ENCODE measurements at regions not wholly inside any gene's neighbourhood (a gene's known extent, or its start where the extent isn't known, plus 50 kb on each side); places are given as distances from the start of the nearest gene placed in this dataset.
A peak's percentile ranks its signal among the peaks of the same experiment; 100 is the strongest.

DNA sequence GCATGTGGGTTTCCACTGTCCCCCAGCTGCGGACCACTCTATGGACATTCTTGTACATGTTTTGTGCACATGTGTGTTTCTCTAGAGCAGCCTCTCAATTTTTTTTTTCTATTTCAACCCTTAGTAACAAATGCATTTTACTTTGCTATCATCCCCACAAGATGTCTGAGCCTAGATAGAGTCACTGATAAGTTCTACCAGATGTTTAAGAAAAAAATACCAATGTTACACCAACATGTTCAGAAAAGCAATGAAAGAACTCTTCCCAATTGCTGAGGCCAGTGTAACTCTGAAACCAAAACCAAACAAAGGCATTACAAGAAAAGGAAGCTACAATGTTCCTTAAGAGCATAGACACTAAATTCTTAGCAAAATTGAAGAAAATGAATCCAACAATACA lies 218.5 kb downstream of the CXCL12 start:
- H3K4me1 ChIP-seq (ENCODE audit: control insufficient read depth, insufficient read depth, low read length) = no peaks in the 10 kb centered on the region
- no peaks in the 10 kb centered on the region for H3K27me3 ChIP-seq (ENCODE audit: control insufficient read depth, insufficient read depth, low read length)
- WGBS (ENCODE audit: insufficient coverage, low lambda C conversion rate) = 100% methylated on average over 1 of the region's 1 CpG
- no peaks in the 10 kb centered on the region for H3K36me3 ChIP-seq (ENCODE audit: control insufficient read depth, insufficient read depth, low read length)
- DNase-seq = no peak
- no peak overlapping the region for H3K27ac ChIP-seq (ENCODE audit: low read length)
- H3K9me3 ChIP-seq (ENCODE audit: control insufficient read depth, low read depth, low read length) = no peaks in the 10 kb centered on the region
- no peak overlapping the region for H3K4me3 ChIP-seq (ENCODE audit: low read length)

DNA sequence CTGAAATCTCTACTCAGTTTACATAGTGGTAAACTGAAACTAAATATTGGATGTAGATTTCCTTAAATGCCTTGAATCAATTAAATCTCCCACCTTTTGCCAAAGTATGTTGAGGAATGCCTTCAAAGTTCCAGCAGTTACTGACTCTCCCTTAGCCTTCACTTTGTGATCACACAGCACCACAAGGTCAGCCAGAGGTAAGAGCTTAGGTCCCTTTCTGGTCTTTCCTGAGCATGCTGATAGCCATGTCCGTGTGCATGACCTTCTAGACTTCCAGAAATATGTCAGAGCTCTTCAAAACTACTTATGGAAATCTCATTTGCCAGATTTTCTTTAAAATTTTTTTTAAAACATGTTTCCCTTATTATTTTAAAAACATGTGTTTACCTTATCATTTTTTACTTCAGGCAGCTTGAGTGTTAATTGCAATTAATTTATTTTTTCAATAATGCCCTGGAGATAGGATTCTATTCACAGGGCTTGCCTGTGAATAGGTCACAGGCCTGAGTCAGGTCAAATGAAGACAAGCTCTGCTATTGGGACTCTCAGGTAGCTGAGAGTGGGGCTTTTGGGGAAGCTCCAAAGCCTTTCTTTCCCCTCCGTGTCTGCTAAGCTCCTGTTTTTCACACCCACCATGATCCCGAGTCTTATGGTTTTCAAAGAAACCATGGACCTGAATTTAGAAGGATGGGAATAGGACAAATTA lies 220.5 kb downstream of the CXCL12 start:
- Histone ChIP-seq H3K27ac (ENCODE audit: low read length) (no peak overlapping the region), H3K4me1 (ENCODE audit: control insufficient read depth, insufficient read depth, low read length) (no peaks in the 10 kb centered on the region), H3K27me3 (ENCODE audit: control insufficient read depth, insufficient read depth, low read length) (no peaks in the 10 kb centered on the region), H3K4me3 (ENCODE audit: low read length) (no peak overlapping the region), H3K36me3 (ENCODE audit: control insufficient read depth, insufficient read depth, low read length) (no peaks in the 10 kb centered on the region), H3K9me3 (ENCODE audit: control insufficient read depth, low read depth, low read length) (no peaks in the 10 kb centered on the region)
- WGBS (ENCODE audit: insufficient coverage, low lambda C conversion rate) = 60% methylated on average over 1 of the region's 3 CpGs
- DNase-seq = no peak

DNA sequence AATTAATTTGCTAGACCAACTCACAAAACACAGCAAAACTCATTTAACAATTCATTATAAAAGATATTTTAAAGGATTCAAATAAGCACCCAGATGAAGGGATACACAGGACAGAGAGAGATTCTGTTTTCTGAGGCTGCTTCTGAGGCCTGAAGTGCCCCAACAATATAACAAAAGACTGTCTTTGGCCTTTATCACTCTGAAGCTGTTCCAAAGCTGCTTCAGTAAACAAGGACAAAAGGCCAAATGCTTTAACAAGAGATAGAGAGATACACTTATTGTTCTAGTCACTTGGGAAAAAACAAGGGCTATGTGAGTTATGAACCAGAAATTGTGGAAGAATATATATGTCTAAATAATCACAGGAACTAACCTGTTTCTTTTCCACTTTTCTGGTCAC lies 223.7 kb downstream of the CXCL12 start:
- Histone ChIP-seq H3K36me3 (ENCODE audit: control insufficient read depth, insufficient read depth, low read length) (no peaks in the 10 kb centered on the region), H3K9me3 (ENCODE audit: control insufficient read depth, low read depth, low read length) (no peaks in the 10 kb centered on the region), H3K27me3 (ENCODE audit: control insufficient read depth, insufficient read depth, low read length) (no peaks in the 10 kb centered on the region), H3K4me1 (ENCODE audit: control insufficient read depth, insufficient read depth, low read length) (no peaks in the 10 kb centered on the region), H3K27ac (ENCODE audit: low read length) (no peak overlapping the region), H3K4me3 (ENCODE audit: low read length) (no peak overlapping the region)
- DNase-seq = no peak

DNA sequence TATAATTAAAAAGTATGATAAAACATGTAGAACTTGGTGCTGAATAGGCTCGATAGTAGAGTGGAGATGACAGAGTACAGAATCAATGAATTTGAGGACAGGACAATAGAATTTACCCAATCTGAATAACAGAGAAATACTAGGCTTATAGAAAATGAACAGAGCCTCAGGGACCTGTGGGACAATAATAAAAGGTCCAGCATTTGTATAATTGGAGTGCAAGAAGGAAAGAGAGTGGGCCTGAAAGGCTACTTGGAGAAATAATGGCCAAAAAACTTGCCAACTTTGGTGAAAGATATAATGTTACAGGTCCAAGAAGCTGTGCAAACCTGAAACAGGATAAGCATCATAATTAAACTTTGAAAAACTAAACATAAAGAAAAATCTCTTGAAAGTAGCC lies 227.3 kb downstream of the CXCL12 start:
- 100% methylated on average over 1 of the region's 1 CpG for WGBS (ENCODE audit: insufficient coverage, low lambda C conversion rate)

DNA sequence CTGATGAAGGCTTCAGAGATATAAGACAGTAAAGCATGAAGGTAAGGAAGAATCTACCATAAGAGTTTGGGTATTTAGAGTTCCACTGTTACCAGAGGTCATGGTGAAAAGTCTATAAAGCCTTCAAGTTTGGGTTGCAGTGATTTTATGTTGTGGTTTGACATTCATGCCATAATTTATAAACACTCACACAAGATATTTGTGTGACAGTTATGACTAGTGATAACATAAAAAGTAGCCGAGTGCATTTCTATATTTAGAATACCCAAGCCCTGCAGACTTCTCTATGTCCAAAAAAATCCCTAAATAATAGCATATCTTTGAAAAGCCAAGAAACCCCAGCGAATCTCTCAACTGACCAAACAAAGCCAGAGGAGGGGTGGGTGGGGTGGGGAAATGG lies 229.9 kb downstream of the CXCL12 start:
- no CpG with 5 or more reads among the region's 2 CpGs for WGBS (ENCODE audit: insufficient coverage, low lambda C conversion rate)
- Histone ChIP-seq H3K27me3 (ENCODE audit: control insufficient read depth, insufficient read depth, low read length) (no peaks in the 10 kb centered on the region), H3K27ac (ENCODE audit: low read length) (no peak overlapping the region), H3K4me3 (ENCODE audit: low read length) (no peak overlapping the region), H3K9me3 (ENCODE audit: control insufficient read depth, low read depth, low read length) (no peaks in the 10 kb centered on the region), H3K4me1 (ENCODE audit: control insufficient read depth, insufficient read depth, low read length) (no peaks in the 10 kb centered on the region), H3K36me3 (ENCODE audit: control insufficient read depth, insufficient read depth, low read length) (no peaks in the 10 kb centered on the region)
- no peak for DNase-seq

More for the DNA sequence above, 227.3 kb downstream of the CXCL12 start:
- H3K9me3 ChIP-seq (ENCODE audit: control insufficient read depth, low read depth, low read length) = no peaks in the 10 kb centered on the region
- H3K4me1 ChIP-seq (ENCODE audit: control insufficient read depth, insufficient read depth, low read length) = no peaks in the 10 kb centered on the region
- no peak overlapping the region for H3K27ac ChIP-seq (ENCODE audit: low read length)
- H3K36me3 ChIP-seq (ENCODE audit: control insufficient read depth, insufficient read depth, low read length) = no peaks in the 10 kb centered on the region
- no peaks in the 10 kb centered on the region for H3K27me3 ChIP-seq (ENCODE audit: control insufficient read depth, insufficient read depth, low read length)
- DNase-seq = no peak
- no peak overlapping the region for H3K4me3 ChIP-seq (ENCODE audit: low read length)

- peak in 1 of 2 donors; percentile 45 for DNase-seq
- Histone ChIP-seq H3K27me3 (ENCODE audit: control insufficient read depth, insufficient read depth, low read length) (no peaks in the 10 kb centered on the region), H3K27ac (ENCODE audit: low read length) (no peak overlapping the region), H3K36me3 (ENCODE audit: control insufficient read depth, insufficient read depth, low read length) (no peaks in the 10 kb centered on the region), H3K4me3 (ENCODE audit: low read length) (no peak overlapping the region), H3K9me3 (ENCODE audit: control insufficient read depth, low read depth, low read length) (no peaks in the 10 kb centered on the region), H3K4me1 (ENCODE audit: control insufficient read depth, insufficient read depth, low read length) (no peaks in the 10 kb centered on the region)
- 60% methylated on average over 2 of the region's 5 CpGs for WGBS (ENCODE audit: insufficient coverage, low lambda C conversion rate)
Observed at GRCh38 chr10:44153918-44154670, 230.8 kb downstream of the CXCL12 start.

GRCh38 chr10:44143556-44143955 lies 241.3 kb downstream of the CXCL12 start:
- Histone ChIP-seq H3K9me3 (ENCODE audit: control insufficient read depth, low read depth, low read length) (no peaks in the 10 kb centered on the region), H3K36me3 (ENCODE audit: control insufficient read depth, insufficient read depth, low read length) (no peaks in the 10 kb centered on the region), H3K27ac (ENCODE audit: low read length) (no peak overlapping the region), H3K4me3 (ENCODE audit: low read length) (no peak overlapping the region), H3K4me1 (ENCODE audit: control insufficient read depth, insufficient read depth, low read length) (no peaks in the 10 kb centered on the region), H3K27me3 (ENCODE audit: control insufficient read depth, insufficient read depth, low read length) (no peaks in the 10 kb centered on the region)
- DNase-seq = no peak

DNA sequence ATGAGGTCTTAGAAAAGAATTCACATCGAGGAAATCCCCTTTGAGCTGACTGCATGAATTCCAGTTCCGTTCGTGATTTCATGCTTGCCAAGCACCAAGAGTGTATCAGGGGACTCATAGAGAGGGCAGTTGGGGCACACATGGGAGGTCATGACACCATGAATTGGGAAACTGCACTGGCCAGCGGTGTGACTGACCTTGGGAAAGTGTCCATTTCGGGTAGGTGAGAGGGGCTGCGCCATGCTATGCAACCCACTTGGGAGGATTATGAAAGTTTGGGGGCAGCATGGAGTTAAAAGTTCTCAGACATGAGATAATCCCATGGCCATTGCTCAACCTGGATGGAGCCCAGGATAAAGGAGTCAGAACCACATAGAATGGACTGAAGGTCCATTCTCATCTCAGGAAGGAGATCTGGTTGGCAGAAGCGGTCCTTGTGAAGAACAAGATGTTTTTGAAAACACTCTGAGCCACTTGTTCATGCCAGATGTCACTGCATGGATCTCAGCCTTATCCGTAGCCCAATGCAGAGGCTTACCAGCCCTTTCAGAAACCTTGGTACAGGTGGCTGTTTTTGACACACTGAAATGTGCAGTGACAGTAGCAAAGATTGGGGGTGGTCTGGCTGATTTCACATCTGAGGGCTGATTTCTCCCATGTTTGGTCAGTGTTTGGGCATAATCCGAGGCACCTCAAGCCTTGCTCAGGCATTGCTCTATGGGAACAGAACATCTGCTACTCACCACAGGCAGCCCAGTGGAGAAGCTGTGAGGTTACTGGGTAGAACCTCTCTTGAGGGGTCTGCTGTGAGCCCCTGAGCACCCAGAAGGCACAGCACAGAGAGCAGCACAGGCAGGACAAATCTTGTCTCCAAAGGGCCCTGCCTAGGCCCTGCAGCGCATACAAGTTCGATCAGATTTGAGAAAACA lies 252.3 kb downstream of the CXCL12 start:
- H3K27ac ChIP-seq (ENCODE audit: low read length) = no peak overlapping the region
- no peaks in the 10 kb centered on the region for H3K36me3 ChIP-seq (ENCODE audit: control insufficient read depth, insufficient read depth, low read length)
- WGBS (ENCODE audit: insufficient coverage, low lambda C conversion rate) = no CpG with 5 or more reads among the region's 11 CpGs
- no peaks in the 10 kb centered on the region for H3K27me3 ChIP-seq (ENCODE audit: control insufficient read depth, insufficient read depth, low read length)
- H3K9me3 ChIP-seq (ENCODE audit: control insufficient read depth, low read depth, low read length) = no peaks in the 10 kb centered on the region
- H3K4me1 ChIP-seq (ENCODE audit: control insufficient read depth, insufficient read depth, low read length) = no peaks in the 10 kb centered on the region
- no peak for DNase-seq
- no peak overlapping the region for H3K4me3 ChIP-seq (ENCODE audit: low read length)

- DNase-seq = no peak
- Histone ChIP-seq H3K36me3 (ENCODE audit: control insufficient read depth, insufficient read depth, low read length) (no peaks in the 10 kb centered on the region), H3K4me3 (ENCODE audit: low read length) (no peak overlapping the region), H3K27me3 (ENCODE audit: control insufficient read depth, insufficient read depth, low read length) (no peaks in the 10 kb centered on the region), H3K4me1 (ENCODE audit: control insufficient read depth, insufficient read depth, low read length) (no peaks in the 10 kb centered on the region), H3K27ac (ENCODE audit: low read length) (no peak overlapping the region), H3K9me3 (ENCODE audit: control insufficient read depth, low read depth, low read length) (no peaks in the 10 kb centered on the region)
- no CpG with 5 or more reads among the region's 5 CpGs for WGBS (ENCODE audit: insufficient coverage, low lambda C conversion rate)
Observed at GRCh38 chr10:44126291-44126717, 258.6 kb downstream of the CXCL12 start.

DNA sequence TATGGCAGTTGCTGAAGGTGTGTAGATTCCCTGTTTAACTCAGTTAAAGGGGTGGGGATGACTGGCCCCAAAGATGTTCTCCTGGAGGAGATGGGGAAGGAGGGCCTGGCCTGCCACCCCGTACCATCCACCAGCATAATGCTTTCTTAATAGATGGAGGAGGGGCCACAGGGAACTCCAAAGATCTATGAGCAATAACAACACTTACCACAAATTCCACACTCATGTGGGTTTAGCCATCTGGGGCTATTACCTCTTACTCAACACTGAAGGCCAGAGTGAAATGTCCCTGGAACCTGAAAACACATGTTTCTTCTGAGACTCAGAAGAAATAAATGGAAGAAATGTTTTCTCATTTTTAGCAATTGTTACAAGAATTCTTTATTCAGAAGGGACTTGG lies 259.0 kb downstream of the CXCL12 start:
- Histone ChIP-seq H3K4me1 (ENCODE audit: control insufficient read depth, insufficient read depth, low read length) (no peaks in the 10 kb centered on the region), H3K4me3 (ENCODE audit: low read length) (no peak overlapping the region), H3K36me3 (ENCODE audit: control insufficient read depth, insufficient read depth, low read length) (no peaks in the 10 kb centered on the region), H3K9me3 (ENCODE audit: control insufficient read depth, low read depth, low read length) (no peaks in the 10 kb centered on the region), H3K27me3 (ENCODE audit: control insufficient read depth, insufficient read depth, low read length) (no peaks in the 10 kb centered on the region), H3K27ac (ENCODE audit: low read length) (no peak overlapping the region)
- no CpG with 5 or more reads among the region's 1 CpG for WGBS (ENCODE audit: insufficient coverage, low lambda C conversion rate)
- no peak for DNase-seq
